RWPE1 (cell line): ENCODE measurements at regions not wholly inside any gene's neighbourhood (a gene's known extent, or its start where the extent isn't known, plus 50 kb on each side); places are given as distances from the start of the nearest gene placed in this dataset.

Experiments used
- CTCF ChIA-PET: fragments of 350-600 bp; sonication (Branson Sonifier 250); formaldehyde crosslinking; extraction: SDS; loops from one replicate; lab custom pipeline; 2021; lab: Yijun Ruan, JAX
- POLR2A ChIA-PET: fragments of 400-600 bp; formaldehyde crosslinking; extraction: SDS; loops from one replicate; lab custom pipeline; 2020; ENCODE audit warnings: antibody characterized with exemption; ENCODE audit not compliant: low non-redundant PET; lab: Yijun Ruan, JAX
- DNase-seq: peaks from one replicate; pipeline ENCODE4 v3.0.0; 2012; ENCODE audit warnings: low spot score
- H3K27ac ChIP-seq: fragments of 450-650 bp; 2 replicates; pipeline ENCODE4 v1.5.1; 2017
- TF ChIP-seq, protein P1 (sequence below): fragments of 450-650 bp; conservative IDR thresholded peaks from 2 replicates; pipeline ENCODE4 v1.5.1; 2017; ENCODE audit warnings: low read depth, mild to moderate bottlenecking

DNA sequence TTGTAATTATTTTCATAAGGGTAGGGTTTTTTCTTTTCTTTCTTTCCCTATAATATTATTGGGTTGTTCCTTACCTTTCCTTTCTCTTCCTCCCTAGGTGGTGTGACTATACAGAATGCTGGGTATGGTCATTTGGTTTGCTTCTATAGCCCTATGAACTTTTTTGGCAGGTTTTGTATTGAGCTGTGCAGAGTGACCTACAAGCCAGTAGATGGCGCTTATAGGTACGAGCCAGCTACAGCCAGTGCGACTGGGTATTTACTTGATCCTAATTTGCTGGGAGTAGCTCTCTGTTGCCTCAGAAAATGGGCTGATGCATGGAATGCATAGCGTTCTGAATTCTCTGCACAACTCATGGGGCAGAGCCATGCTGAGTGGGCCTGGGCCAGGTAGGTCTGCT is 423.3 kb downstream of the MAGEE1 start:
- ChIA-PET CTCF (no interaction called here), POLR2A (no interaction called here)
- H3K27ac ChIP-seq: no peak overlapping the region
- TF ChIP-seq, protein P1, sequence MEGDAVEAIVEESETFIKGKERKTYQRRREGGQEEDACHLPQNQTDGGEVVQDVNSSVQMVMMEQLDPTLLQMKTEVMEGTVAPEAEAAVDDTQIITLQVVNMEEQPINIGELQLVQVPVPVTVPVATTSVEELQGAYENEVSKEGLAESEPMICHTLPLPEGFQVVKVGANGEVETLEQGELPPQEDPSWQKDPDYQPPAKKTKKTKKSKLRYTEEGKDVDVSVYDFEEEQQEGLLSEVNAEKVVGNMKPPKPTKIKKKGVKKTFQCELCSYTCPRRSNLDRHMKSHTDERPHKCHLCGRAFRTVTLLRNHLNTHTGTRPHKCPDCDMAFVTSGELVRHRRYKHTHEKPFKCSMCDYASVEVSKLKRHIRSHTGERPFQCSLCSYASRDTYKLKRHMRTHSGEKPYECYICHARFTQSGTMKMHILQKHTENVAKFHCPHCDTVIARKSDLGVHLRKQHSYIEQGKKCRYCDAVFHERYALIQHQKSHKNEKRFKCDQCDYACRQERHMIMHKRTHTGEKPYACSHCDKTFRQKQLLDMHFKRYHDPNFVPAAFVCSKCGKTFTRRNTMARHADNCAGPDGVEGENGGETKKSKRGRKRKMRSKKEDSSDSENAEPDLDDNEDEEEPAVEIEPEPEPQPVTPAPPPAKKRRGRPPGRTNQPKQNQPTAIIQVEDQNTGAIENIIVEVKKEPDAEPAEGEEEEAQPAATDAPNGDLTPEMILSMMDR: no peak
- DNase-seq: no peak

DNA sequence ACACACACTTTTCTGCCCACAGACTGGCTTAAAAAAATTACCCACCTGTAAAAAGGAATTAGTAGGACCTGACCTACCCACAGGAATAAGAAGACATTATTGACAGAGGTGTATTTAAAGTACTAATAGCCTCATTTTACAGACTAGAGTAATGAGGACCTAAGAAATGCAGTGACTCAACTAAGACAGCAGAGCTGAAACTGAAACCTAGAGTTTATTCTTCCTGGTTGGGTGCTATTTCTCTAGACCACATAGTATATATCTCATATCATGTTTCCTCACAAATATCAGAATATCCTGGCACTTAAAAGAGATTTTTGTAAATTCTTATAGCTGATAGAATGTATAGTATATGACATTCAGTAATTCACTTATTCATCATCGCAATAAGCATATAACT is 435.0 kb downstream of the MAGEE1 start:
- H3K27ac ChIP-seq: no peak overlapping the region
- ChIA-PET CTCF (no interaction called here), POLR2A (no interaction called here)
- no peak for DNase-seq
- TF ChIP-seq, protein P1: no peak

DNA sequence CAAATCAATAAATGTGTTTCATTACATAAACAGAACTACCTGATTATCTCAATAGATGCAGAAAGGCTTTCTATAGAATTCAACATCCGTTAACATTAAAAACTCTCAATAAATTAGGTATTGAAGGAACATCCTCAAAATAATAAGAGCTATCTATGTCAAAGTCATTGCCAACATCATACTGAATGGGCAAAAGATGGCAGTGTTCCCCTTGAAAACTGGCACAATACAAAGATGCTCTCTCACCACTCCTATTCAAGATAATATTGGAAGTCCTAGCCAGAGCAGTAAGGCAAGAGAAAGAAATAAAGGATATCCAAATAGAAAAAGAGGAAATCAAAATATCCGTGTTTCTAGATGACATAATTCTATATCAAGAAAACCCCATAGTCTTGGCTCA is 466.4 kb downstream of the MAGEE1 start:
- DNase-seq: no peak
- POLR2A ChIA-PET: no interaction called here
- H3K27ac ChIP-seq: no peak overlapping the region
- TF ChIP-seq, protein P1: no peak
- CTCF ChIA-PET: no interaction called here

DNA sequence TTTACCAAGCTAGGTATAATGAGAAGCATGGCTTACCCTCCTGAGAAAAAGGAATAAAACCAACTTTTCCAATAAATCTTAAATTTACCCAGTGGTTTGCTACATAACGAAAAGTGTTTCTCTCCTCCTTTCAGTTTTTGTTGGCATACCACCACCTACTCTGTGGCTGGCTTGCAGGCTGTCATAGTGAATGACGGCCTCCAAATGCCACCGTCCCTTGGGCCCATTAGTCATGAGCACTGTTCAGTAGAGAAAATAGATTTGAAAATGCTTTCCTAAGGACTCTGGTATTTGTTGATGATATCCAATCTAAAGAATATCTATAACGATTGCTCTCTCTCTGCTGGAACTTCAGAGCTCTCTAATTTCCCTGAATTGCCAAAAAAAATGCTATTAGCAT is 488.3 kb downstream of the MAGEE1 start:
- no peak overlapping the region for H3K27ac ChIP-seq
- no peak for DNase-seq
- TF ChIP-seq, protein P1: no peak
- POLR2A ChIA-PET: no interaction called here
- CTCF ChIA-PET: no interaction called here

DNA sequence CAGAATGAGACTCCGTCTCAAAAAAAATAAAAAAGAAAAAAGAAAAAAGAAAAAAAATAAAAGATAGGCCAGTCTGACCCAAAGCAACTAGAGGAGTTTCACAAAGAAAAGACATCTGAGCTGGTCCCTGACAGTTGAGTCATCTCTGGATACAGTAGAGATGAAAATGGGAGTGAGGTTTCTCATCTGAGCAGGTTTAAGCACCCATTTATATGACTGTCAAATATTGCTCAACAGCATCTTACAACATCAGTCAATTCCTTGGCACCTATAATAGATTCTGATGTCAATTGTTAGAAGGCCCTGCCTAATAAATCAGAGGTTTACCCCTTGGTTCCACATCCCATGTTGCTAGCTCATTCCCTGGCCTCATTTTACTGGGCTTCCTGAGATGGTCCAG is 490.5 kb downstream of the MAGEE1 start:
- POLR2A ChIA-PET: no interaction called here
- no peak overlapping the region for H3K27ac ChIP-seq
- CTCF ChIA-PET: no interaction called here
- TF ChIP-seq, protein P1: no peak
- no peak for DNase-seq

DNA sequence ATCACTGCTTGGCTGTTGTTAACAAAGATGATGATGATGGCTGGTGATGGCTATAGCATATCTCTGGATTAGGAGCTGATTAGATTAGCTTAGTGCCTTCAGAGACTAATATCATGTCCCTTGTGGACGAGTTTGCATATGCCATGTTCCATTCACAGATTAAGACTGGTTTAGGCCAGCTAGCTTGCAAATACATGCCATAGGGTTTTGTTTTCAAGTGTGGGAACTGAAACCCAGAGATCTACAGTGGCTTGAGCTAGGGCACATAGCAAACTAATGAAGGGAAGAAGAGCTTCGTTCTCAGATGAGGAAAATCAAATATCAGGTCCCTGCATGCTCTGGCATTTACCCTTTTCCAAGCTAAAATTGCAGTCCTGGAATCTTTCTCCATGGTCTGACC is 492.3 kb downstream of the MAGEE1 start:
- TF ChIP-seq, protein P1: no peak
- POLR2A ChIA-PET: no interaction called here
- H3K27ac ChIP-seq: no peak overlapping the region
- CTCF ChIA-PET: no interaction called here
- no peak for DNase-seq

DNA sequence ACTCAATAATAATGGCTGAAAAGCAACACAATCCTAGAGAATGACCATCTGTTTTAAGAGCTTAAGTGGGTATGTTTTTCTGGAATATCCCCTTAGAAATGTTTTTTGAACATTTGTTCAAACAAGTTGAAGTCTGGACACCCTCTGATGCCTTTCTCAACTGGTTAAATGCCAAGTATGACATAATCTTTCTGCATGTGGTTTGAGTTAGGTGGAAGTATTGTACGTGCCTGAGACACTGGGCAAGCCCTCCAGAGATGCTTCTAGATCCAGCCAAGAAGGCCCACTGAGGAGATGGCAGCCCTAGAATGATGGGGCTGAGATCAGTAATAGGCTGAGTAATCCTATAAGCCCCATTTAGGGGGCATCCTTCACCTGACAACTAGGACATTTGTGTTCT is 493.1 kb downstream of the MAGEE1 start:
- CTCF ChIA-PET: no interaction called here
- TF ChIP-seq, protein P1: no peak

More for the DNA sequence above, 493.1 kb downstream of the MAGEE1 start:
- H3K27ac ChIP-seq: no peak overlapping the region
- POLR2A ChIA-PET: no interaction called here
- no peak for DNase-seq
